Stimulated activated effector memory CD8-positive, alpha-beta T cell treated with anti-CD3 and anti-CD28 coated beads, Interleukin-12 subunit alpha, Interleukin-12 subunit beta, amount 100 ng/mL, for 72 hours (primary cell): ENCODE measurements at regions not wholly inside any gene's neighbourhood (a gene's known extent, or its start where the extent isn't known, plus 50 kb on each side); places are given as distances from the start of the nearest gene placed in this dataset.
"Not testable (repeated sequence)": the region's sequence is repeated elsewhere in the genome, so short reads cannot be mapped to it uniquely, and the experiment has no call there.

ENCODE experiments used
- ATAC-seq: fragments of 150-1000 bp; cut with Tn5 transposase; 2 replicates; pipeline ENCODE4 v1.10.0; 2021
- DNase-seq, 2 donors: peaks; one replicate each; pipeline ENCODE4 v3.0.0; 2021 to 2022; ENCODE audit warnings: low spot score in 2 of 2
- H3K27ac Mint-ChIP-seq: one replicate; pipeline ENCODE4 v1.8.0; 2022; ENCODE audit warnings: mild to moderate bottlenecking, mixed read lengths
- H3K36me3 Mint-ChIP-seq: one replicate; pipeline ENCODE4 v1.8.0; 2022; ENCODE audit warnings: mild to moderate bottlenecking, mixed read lengths
- H3K4me1 Mint-ChIP-seq: one replicate; pipeline ENCODE4 v1.8.0; 2022; ENCODE audit warnings: mixed read lengths
- H3K4me3 Mint-ChIP-seq: one replicate; pipeline ENCODE4 v1.8.0; 2022; ENCODE audit warnings: mild to moderate bottlenecking, mixed read lengths
- H3K9me3 Mint-ChIP-seq: one replicate; pipeline ENCODE4 v1.8.0; 2022; ENCODE audit warnings: mixed read lengths

GRCh38 chr4:128672596-128672995 lies 136.9 kb upstream of the JADE1 start:
- H3K4me3 Mint-ChIP-seq, ATAC-seq, H3K27ac Mint-ChIP-seq, H3K36me3 Mint-ChIP-seq, DNase-seq, H3K9me3 Mint-ChIP-seq, H3K4me1 Mint-ChIP-seq: not testable (repeated sequence)

- ATAC-seq (peak; percentile 63), DNase-seq (no peak)
- Mint-ChIP-seq H3K9me3 (no peaks in the 10 kb centered on the region), H3K4me1 (no peaks in the 10 kb centered on the region), H3K4me3 (no peak overlapping the region), H3K36me3 (no peaks in the 10 kb centered on the region), H3K27ac (no peak overlapping the region)
These were observed 139.0 kb upstream of the JADE1 start for GRCh38 chr4:128670513-128670912.

GRCh38 chr4:128668566-128668965 lies 140.9 kb upstream of the JADE1 start:
- ATAC-seq (no peak), DNase-seq (no peak)
- Mint-ChIP-seq H3K4me1 (no peaks in the 10 kb centered on the region), H3K36me3 (no peaks in the 10 kb centered on the region), H3K27ac (no peak overlapping the region), H3K9me3 (no peaks in the 10 kb centered on the region), H3K4me3 (no peak overlapping the region)

- ATAC-seq (no peak), DNase-seq (no peak)
- no peaks in the 10 kb centered on the region for H3K36me3 Mint-ChIP-seq
- H3K4me1 Mint-ChIP-seq, result no peaks in the 10 kb centered on the region
- no peak overlapping the region for H3K27ac Mint-ChIP-seq
- H3K9me3 Mint-ChIP-seq, result no peaks in the 10 kb centered on the region
- no peak overlapping the region for H3K4me3 Mint-ChIP-seq
These were observed 144.0 kb upstream of the JADE1 start for GRCh38 chr4:128665514-128665913.

GRCh38 chr4:128663325-128663724 lies 146.2 kb upstream of the JADE1 start:
- H3K27ac Mint-ChIP-seq, result no peak overlapping the region
- DNase-seq (no peak), ATAC-seq (no peak)
- no peaks in the 10 kb centered on the region for H3K9me3 Mint-ChIP-seq
- no peak overlapping the region for H3K4me3 Mint-ChIP-seq
- no peaks in the 10 kb centered on the region for H3K4me1 Mint-ChIP-seq
- no peaks in the 10 kb centered on the region for H3K36me3 Mint-ChIP-seq

- Mint-ChIP-seq H3K9me3 (no peaks in the 10 kb centered on the region), H3K27ac (no peak overlapping the region), H3K4me3 (no peak overlapping the region), H3K36me3 (no peaks in the 10 kb centered on the region), H3K4me1 (no peaks in the 10 kb centered on the region)
- DNase-seq, result no peak
- no peak for ATAC-seq
These were observed 148.0 kb upstream of the JADE1 start for GRCh38 chr4:128661479-128661878.

- Mint-ChIP-seq H3K36me3 (no peaks in the 10 kb centered on the region), H3K27ac (no peak overlapping the region), H3K9me3 (no peaks in the 10 kb centered on the region), H3K4me1 (no peaks in the 10 kb centered on the region), H3K4me3 (no peak overlapping the region)
- no peak for ATAC-seq
- DNase-seq, result no peak
These were observed 148.9 kb upstream of the JADE1 start for GRCh38 chr4:128660361-128661215.

GRCh38 chr4:128658214-128658631 lies 151.3 kb upstream of the JADE1 start:
- no peaks in the 10 kb centered on the region for H3K36me3 Mint-ChIP-seq
- no peak overlapping the region for H3K4me3 Mint-ChIP-seq
- DNase-seq (no peak), ATAC-seq (no peak)
- H3K9me3 Mint-ChIP-seq, result no peaks in the 10 kb centered on the region
- no peak overlapping the region for H3K27ac Mint-ChIP-seq
- H3K4me1 Mint-ChIP-seq, result no peaks in the 10 kb centered on the region

GRCh38 chr4:128657638-128658037 lies 151.9 kb upstream of the JADE1 start:
- H3K36me3 Mint-ChIP-seq, result no peaks in the 10 kb centered on the region
- H3K4me3 Mint-ChIP-seq, result no peak overlapping the region
- no peak overlapping the region for H3K27ac Mint-ChIP-seq
- H3K9me3 Mint-ChIP-seq, result no peaks in the 10 kb centered on the region
- ATAC-seq, result no peak
- no peak for DNase-seq
- H3K4me1 Mint-ChIP-seq, result no peaks in the 10 kb centered on the region

- Mint-ChIP-seq H3K4me1 (no peaks in the 10 kb centered on the region), H3K4me3 (no peak overlapping the region), H3K36me3 (no peaks in the 10 kb centered on the region), H3K27ac (no peak overlapping the region), H3K9me3 (no peaks in the 10 kb centered on the region)
- no peak for ATAC-seq
- DNase-seq, result no peak
These were observed 155.0 kb upstream of the JADE1 start for GRCh38 chr4:128654465-128654864.

- H3K9me3 Mint-ChIP-seq, result no peaks in the 10 kb centered on the region
- no peaks in the 10 kb centered on the region for H3K36me3 Mint-ChIP-seq
- no peak overlapping the region for H3K27ac Mint-ChIP-seq
- H3K4me3 Mint-ChIP-seq, result no peak overlapping the region
- H3K4me1 Mint-ChIP-seq, result no peaks in the 10 kb centered on the region
- no peak for ATAC-seq
- no peak for DNase-seq
These were observed 155.7 kb upstream of the JADE1 start for GRCh38 chr4:128653527-128654444.

GRCh38 chr4:128649575-128650205 lies 159.8 kb upstream of the JADE1 start:
- H3K9me3 Mint-ChIP-seq, result no peaks in the 10 kb centered on the region
- no peaks in the 10 kb centered on the region for H3K36me3 Mint-ChIP-seq
- no peak overlapping the region for H3K27ac Mint-ChIP-seq
- no peaks in the 10 kb centered on the region for H3K4me1 Mint-ChIP-seq
- DNase-seq, result no peak
- H3K4me3 Mint-ChIP-seq, result no peak overlapping the region
- no peak for ATAC-seq

GRCh38 chr4:128649161-128649560 lies 160.3 kb upstream of the JADE1 start:
- ATAC-seq (no peak), DNase-seq (no peak)
- Mint-ChIP-seq H3K4me3 (no peak overlapping the region), H3K4me1 (no peaks in the 10 kb centered on the region), H3K27ac (no peak overlapping the region), H3K36me3 (no peaks in the 10 kb centered on the region), H3K9me3 (no peaks in the 10 kb centered on the region)

GRCh38 chr4:128648021-128648420 lies 161.5 kb upstream of the JADE1 start:
- no peak for ATAC-seq
- Mint-ChIP-seq H3K9me3 (no peaks in the 10 kb centered on the region), H3K27ac (no peak overlapping the region), H3K4me1 (no peaks in the 10 kb centered on the region), H3K36me3 (no peaks in the 10 kb centered on the region), H3K4me3 (no peak overlapping the region)
- DNase-seq, result no peak

GRCh38 chr4:128646893-128647292 lies 162.6 kb upstream of the JADE1 start:
- not testable (repeated sequence) for H3K9me3 Mint-ChIP-seq, H3K27ac Mint-ChIP-seq, DNase-seq, ATAC-seq, H3K36me3 Mint-ChIP-seq, H3K4me1 Mint-ChIP-seq, H3K4me3 Mint-ChIP-seq
